GM19351 (cell line): ENCODE measurements at regions not wholly inside any gene's neighbourhood (a gene's known extent, or its start where the extent isn't known, plus 50 kb on each side); places are given as distances from the start of the nearest gene placed in this dataset.
"Not testable (repeated sequence)": the region's sequence is repeated elsewhere in the genome, so short reads cannot be mapped to it uniquely, and the experiment has no call there.

Experiments used
- ATAC-seq: cut with Tn5 transposase; IDR thresholded peaks from one replicate; pipeline ENCODE4 v1.9.1; 2021; ENCODE audit warnings: mild to moderate bottlenecking, moderate library complexity; ENCODE audit not compliant: unreplicated experiment

DNA sequence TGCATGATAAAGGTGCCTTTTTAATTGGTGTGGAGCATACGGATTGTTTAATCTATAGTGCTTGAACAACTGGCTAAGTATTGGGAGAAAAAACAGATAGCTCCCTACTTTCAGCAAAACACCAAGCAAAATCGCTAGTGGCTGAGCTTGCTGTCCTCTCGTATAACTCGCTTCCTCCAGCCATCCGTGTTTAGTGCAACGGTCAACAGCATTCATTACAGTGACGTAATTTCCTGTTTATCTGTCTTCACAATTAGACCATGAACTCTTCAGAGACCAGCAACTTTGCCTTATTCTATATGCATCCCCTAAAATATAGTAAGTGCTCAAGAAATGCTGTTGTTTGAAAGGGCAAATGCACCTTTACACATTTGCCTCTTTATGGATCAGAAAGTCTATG lies 511.9 kb downstream of the HAPSTR1 start:
- no peak for ATAC-seq

DNA sequence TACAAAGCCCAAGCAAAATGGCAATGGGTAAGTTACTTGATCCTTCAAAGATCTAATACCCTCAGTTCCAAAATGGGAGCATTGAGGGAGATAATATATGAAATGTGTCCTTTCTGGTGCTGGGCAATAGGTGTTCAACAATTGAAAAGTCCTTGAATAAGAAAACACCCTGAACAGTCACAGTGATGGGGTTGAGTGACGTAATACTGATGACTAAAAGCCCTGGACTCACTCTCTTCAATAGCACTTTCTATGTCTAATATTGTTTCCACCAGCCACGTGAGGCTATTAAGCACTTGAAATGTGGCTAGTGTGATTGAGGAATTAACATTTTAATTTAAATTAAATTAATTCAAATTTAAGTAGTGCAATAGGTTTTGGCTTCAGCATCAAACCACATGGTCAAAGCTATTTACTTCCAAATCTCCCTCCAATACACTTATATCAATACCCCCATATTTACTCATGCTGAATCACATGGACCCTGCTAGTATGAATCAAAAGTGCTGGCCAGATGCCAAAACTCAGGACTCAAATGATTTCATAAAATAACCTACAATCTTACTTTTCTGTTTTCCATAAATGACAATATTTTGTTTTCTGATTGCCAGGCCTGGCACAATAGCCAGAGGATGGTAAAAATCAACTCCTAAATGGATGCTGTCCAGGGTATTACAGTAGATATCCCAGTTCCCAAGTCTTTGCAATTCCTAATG lies 516.2 kb downstream of the HAPSTR1 start:
- ATAC-seq, result no peak

- ATAC-seq, result no peak
Observed at GRCh38 chr16:9610727-9611126, 519.3 kb downstream of the HAPSTR1 start.

DNA sequence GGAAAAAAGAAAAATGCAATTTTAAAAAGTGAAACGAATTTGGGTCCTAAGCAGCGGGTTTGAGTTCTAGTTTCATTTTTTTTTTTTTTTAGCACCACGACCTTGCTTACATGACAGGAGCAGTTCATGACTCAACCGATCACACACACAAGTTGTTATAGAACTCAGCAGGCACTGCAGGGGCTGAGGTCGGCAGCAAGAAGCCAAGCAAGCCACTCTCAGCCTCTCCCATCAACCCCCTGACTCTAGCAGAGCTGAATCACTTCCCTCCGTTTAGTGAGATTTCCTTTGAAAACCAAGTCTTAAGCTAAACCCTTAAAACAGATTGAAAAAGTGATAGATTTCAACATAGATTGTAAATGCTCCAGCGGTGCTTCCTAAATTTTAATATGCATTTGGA lies 520.8 kb downstream of the HAPSTR1 start:
- ATAC-seq, result no peak

DNA sequence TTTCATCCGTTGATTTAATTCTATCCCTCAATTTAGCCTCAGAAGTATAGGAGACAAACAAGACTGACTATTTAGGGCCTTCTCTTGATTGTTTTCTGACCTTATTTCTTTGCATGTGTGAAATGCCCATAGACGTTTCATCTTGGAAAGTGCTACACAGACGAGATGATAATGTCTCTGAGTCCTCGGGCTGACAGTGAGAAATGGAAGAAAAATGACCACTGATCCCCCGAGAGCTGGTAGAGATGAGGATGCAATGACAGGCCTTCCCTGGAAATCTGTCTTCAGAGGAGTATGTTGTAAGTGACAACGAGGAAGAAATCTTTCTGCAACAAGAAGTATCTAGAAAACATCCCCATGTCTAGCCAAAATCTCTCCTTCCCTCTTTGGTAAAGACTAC lies 522.9 kb downstream of the HAPSTR1 start:
- ATAC-seq, result no peak

DNA sequence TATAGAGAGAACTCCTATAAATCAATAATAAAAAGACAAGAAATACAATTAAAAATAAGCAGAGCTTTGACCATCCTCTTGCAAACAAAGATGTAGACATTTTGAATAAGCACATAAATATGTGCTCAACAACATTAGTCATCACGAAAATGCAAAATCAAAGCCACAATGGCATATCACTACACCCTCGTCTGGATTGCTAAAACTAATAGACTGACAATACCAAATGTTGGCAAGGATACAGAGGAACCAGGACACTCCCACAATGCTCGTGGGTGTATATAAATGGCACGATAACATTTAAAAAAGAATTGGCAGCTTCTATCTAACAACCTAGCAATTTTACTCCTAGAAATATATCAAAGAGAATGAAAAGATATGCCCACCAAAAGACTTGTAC lies 530.8 kb downstream of the HAPSTR1 start:
- ATAC-seq, result no peak

GRCh38 chr16:9625122-9625521 lies 533.7 kb downstream of the HAPSTR1 start:
- ATAC-seq, result no peak

DNA sequence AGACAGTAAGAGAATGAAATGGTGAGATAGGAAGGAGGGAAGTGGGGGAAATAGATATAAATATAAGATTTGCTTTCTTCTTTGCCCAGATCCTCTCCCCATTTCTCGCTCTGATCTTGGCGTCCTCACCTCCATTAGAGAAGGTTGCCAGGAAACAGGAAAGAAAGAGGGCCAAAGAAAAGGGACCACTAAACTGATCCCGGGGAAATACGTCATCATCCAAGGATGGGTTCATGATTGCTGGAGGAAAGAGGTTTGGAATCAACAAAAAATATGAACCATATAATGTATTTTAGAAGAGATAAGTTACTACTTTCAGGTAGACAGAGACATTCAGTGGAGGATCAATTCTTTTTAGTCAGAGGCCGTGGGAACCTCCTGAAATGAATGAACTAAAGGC lies 536.0 kb downstream of the HAPSTR1 start:
- ATAC-seq, result no peak

GRCh38 chr16:9630119-9630518 lies 538.7 kb downstream of the HAPSTR1 start:
- no peak for ATAC-seq

- ATAC-seq, result no peak
Observed at GRCh38 chr16:9630985-9631384, 539.5 kb downstream of the HAPSTR1 start.

DNA sequence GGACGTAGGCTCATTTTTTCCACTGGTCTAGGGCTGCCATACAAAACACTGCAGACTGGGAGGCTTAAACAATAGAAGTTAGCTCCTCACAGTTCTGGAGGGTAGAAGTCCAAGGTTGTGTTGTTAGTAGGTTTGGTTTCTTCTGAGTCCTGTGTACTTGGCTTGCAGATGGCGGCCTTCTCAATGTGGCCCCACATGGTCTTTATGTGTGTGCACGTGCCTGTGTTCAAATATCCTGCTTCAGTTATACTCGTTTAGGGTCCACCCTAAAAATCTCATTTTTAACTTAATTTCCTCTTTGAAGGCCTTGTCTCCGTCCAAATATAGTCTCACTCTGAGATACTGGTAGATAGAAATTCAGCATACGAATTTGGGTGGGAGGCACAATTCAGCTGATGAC lies 542.4 kb downstream of the HAPSTR1 start:
- ATAC-seq, result no peak

- ATAC-seq, result not testable (repeated sequence)
Observed at GRCh38 chr16:9635150-9635720, 543.8 kb downstream of the HAPSTR1 start.

- no peak for ATAC-seq
Observed at GRCh38 chr16:9644258-9644657, 538.0 kb downstream of the GRIN2A start.

GRCh38 chr16:9645911-9646310 lies 536.3 kb downstream of the GRIN2A start:
- no peak for ATAC-seq

GRCh38 chr16:9647981-9648701 lies 534.1 kb downstream of the GRIN2A start:
- no peak for ATAC-seq

DNA sequence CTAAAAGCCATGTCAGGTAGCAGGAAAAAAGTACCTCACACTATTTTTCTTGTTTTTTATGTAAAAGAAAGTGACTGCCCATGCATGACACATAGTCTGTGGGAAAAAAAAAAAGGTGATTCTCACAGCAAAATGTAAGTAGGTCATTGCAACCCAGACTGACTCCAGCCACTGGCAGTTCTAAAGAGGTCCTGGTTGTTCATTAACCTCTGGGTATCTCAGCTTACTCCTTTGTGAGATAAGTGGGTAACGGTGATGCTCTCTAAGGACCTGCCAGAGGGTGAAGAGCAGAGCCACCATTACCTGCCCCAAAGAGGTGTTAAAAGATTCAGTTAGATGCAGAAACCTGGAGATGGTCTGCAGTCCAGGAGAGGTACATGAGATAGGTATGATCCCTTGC lies 531.9 kb downstream of the GRIN2A start:
- ATAC-seq, result no peak

- no peak for ATAC-seq
Observed at GRCh38 chr16:9655051-9655450, 527.2 kb downstream of the GRIN2A start.

- no peak for ATAC-seq
Observed at GRCh38 chr16:9657641-9658040, 524.6 kb downstream of the GRIN2A start.

DNA sequence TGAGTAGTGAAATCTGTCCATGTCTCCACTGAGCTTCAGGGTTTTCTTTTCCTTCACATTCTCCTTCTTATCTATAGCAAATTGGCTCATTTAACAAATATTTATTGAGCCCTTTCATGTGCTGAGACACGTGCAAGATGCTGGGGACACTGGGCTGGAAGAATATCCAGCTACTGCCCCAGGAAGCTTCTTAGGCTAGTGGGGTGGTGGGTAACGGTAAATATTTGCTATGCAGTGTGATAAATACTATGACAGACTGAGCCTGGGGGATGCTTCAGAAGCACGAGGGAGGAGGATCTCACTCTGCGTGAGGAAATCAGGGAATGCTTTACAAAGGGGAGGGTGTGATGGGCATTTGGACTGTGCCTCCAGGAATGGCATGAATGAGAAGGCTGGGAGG lies 524.1 kb downstream of the GRIN2A start:
- ATAC-seq, result no peak

DNA sequence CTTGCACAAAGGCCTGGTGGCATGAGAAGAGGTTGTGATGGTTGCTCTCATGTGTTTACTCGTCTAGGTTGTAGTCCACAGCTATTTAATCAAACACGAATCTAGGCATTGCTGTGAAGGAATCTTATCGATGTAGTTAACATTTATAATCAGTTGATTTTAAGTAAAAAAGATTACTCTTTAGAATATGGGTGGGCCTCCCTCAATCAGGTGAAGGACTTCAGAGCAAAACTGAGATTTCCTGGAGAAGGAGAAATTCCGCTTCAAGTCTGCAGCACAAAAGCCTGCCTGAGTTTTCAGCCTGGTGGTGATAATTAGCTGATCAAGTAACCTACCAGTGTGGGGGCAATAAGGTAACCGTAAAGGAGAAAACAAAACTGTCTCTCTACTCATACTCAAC lies 523.6 kb downstream of the GRIN2A start:
- ATAC-seq, result no peak

GRCh38 chr16:9660898-9661297 lies 521.3 kb downstream of the GRIN2A start:
- ATAC-seq, result no peak

DNA sequence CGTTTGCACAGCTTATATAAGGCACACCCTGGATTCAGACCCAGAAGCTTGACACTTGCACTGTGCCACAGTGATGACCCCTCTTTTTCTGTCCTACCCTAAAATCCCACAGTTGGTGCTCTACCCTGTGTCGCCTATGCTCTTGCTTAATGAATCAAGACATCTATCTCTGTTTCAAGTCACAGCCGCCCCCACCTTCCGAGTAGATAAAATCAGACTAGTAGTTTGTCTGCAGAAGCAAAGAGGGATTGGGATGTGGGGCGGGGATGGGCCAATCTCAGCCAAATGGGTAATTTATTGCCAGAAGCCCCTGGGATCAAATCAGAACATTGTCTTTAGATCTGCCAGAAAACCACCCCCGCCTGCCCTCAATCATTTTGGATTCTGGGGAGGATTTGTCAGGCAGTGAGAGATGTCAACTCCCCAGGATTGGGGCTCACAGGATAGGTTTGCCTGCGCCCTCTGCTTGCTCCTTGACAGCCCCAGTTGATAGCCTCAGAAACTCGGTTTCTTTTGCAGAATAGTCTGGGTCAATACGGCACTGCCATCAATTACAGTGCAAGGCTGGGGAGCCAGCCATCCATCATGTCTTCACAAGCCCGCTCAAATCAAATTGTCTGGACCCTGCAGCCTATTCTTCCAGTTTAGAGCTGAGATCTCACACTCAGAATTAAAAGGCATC lies 520.8 kb downstream of the GRIN2A start:
- ATAC-seq, result no peak
